C4-2B (cell line): ENCODE measurements at regions not wholly inside any gene's neighbourhood (a gene's known extent, or its start where the extent isn't known, plus 50 kb on each side); places are given as distances from the start of the nearest gene placed in this dataset.
"Not testable (repeated sequence)": the region's sequence is repeated elsewhere in the genome, so short reads cannot be mapped to it uniquely, and the experiment has no call there.

Source experiments
- ZFX ChIP-seq: fragments of 450-650 bp; IDR thresholded peaks from 2 replicates; pipeline ENCODE4 v1.6.1; 2017
- TF ChIP-seq, protein P1 (sequence below): fragments of 450-650 bp; conservative IDR thresholded peaks from 2 replicates; pipeline ENCODE4 v1.5.1; 2017; ENCODE audit warnings: mild to moderate bottlenecking

GRCh38 chr10:3874610-3874989 is 89.6 kb upstream of the KLF6 start:
- TF ChIP-seq, protein P1, sequence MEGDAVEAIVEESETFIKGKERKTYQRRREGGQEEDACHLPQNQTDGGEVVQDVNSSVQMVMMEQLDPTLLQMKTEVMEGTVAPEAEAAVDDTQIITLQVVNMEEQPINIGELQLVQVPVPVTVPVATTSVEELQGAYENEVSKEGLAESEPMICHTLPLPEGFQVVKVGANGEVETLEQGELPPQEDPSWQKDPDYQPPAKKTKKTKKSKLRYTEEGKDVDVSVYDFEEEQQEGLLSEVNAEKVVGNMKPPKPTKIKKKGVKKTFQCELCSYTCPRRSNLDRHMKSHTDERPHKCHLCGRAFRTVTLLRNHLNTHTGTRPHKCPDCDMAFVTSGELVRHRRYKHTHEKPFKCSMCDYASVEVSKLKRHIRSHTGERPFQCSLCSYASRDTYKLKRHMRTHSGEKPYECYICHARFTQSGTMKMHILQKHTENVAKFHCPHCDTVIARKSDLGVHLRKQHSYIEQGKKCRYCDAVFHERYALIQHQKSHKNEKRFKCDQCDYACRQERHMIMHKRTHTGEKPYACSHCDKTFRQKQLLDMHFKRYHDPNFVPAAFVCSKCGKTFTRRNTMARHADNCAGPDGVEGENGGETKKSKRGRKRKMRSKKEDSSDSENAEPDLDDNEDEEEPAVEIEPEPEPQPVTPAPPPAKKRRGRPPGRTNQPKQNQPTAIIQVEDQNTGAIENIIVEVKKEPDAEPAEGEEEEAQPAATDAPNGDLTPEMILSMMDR: not testable (repeated sequence)
- not testable (repeated sequence) for TF ChIP-seq ZFX
